Activated naive CD4-positive, alpha-beta T cell treated with anti-CD3 and anti-CD28 coated beads, Interleukin-2, amount 50 U/mL, for 72 hours (primary cell): ENCODE measurements at regions not wholly inside any gene's neighbourhood (a gene's known extent, or its start where the extent isn't known, plus 50 kb on each side); places are given as distances from the start of the nearest gene placed in this dataset.

ENCODE experiments used
- ATAC-seq, 2 donors: fragments of 150-1000 bp; cut with Tn5 transposase; 2 replicates each; pipeline ENCODE4 v1.10.0; 2021; ENCODE audit warnings: mild to moderate bottlenecking in 2 of 2, moderate library complexity in 2 of 2
- DNase-seq, 2 donors: peaks; one replicate each; pipeline ENCODE4 v3.0.0; 2021 to 2022; ENCODE audit warnings: low spot score in 2 of 2
- H3K27ac Mint-ChIP-seq, 2 donors: one replicate each; pipeline ENCODE4 v1.8.0; 2022; ENCODE audit warnings: mild to moderate bottlenecking in 2 of 2, mixed read lengths in 2 of 2
- H3K36me3 Mint-ChIP-seq, 2 donors: one replicate each; pipeline ENCODE4 v1.8.0; 2022; ENCODE audit warnings: mixed read lengths in 2 of 2
- H3K9me3 Mint-ChIP-seq, 2 donors: one replicate each; pipeline ENCODE4 v1.8.0; 2022; ENCODE audit warnings: mixed read lengths in 2 of 2

DNA sequence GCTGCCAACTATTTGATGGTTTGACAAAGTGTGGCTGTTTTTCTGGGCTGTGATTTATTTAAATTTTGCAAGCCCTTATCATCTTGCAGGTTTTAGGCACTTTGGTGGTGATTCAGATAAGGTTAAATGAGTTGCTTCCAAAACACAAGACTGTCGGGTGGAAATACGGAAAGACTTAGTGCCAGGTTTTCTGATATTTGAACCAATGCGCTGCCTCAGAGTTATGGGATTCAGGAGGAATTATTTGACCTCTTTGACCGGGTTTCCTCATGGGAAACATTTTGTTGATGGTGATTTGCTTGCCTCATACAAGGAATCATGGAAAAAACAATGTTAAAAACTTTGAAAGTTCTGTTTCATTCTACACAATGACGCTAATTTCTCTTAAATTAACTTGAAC, 136.1 kb upstream of the MAP9 start:
- ATAC-seq: no peak
- no peak for DNase-seq
- H3K36me3 Mint-ChIP-seq: no peaks in the 10 kb centered on the region
- no peak overlapping the region for H3K27ac Mint-ChIP-seq
- no peaks in the 10 kb centered on the region for H3K9me3 Mint-ChIP-seq

DNA sequence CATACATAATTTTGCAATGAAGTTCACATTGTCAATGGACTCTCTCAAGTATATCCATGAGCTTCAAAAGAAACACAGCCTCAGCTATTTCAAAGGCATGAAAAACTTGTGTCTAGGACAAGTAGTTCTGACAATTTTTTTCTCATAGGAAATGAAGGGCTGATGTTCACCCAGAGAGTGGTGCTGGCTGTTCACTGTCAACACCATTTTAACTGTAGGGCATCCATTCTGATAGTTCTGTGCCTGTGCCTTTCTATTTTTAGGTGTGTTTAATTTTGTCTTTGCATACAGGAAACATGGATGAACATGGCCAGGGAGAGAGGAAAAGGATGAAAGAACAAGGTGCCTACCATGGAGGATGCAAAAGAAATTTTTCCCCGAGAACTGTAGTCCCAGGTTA, 135.3 kb upstream of the MAP9 start:
- ATAC-seq (no peak), DNase-seq (no peak)
- H3K27ac Mint-ChIP-seq: no peak overlapping the region
- no peaks in the 10 kb centered on the region for H3K9me3 Mint-ChIP-seq
- no peaks in the 10 kb centered on the region for H3K36me3 Mint-ChIP-seq

DNA sequence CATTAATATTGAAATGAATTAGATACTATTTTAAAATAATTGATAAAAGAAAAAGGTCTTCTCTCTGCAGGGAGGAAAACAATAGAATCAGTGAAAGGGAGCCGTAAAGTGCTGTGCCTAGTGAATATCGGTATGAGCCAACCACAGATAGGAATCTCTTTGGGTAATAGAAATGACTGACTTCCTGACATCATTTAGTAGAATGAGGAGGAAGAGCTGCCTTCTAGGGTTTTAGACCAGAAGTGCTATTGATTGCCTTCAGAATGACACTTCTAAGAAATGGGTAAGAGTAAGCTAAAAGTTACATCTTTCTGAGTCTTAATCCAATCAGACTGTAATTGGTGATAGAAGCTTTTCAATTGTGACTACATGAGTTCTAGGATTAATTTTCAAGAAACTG, 134.0 kb upstream of the MAP9 start:
- no peak for ATAC-seq
- H3K27ac Mint-ChIP-seq: no peak overlapping the region

DNA sequence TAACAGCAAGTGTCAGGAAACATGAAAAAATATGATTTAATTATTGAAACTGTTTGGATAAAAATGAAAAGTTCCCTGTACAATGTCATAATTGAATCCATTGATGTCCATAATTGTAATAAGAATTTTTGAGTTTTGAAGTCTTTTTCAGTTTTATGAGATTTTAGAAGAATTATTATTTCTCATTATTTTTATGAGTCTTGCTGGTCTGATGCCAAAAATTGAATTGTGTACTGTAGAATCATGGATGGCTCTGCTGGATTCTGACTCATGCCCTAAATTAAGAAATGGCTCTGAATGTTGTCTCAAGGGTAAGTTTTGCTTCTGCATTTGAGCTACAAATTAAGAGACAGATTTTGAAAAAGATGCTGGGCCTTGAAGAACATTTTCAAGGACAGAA, 132.8 kb upstream of the MAP9 start:
- Mint-ChIP-seq H3K27ac (no peak overlapping the region), H3K9me3 (no peaks in the 10 kb centered on the region), H3K36me3 (no peaks in the 10 kb centered on the region)
- no peak for ATAC-seq
- DNase-seq: no peak

More for the DNA sequence above, 134.0 kb upstream of the MAP9 start:
- H3K36me3 Mint-ChIP-seq: no peaks in the 10 kb centered on the region
- no peak for DNase-seq
- H3K9me3 Mint-ChIP-seq: no peaks in the 10 kb centered on the region

DNA sequence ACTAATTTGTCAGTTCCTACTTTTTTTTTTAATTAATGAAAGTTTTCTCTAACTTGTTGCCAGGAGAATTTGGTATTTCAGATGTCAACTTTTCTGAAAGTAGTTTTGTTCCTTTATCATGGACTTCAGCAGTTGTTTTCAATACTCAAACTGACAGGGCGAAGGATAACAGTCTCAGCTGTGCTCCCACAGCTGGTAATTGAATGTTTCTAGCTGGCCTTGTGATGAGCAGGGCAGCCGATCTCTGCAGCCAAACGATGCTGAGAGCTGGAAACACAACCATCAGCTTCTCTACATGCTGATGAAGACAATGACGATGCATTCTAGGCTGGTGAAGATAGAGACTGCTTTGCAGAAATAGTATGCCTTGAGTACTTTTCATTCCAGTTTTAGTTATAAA, 130.0 kb upstream of the MAP9 start:
- Mint-ChIP-seq H3K27ac (no peak overlapping the region), H3K9me3 (no peaks in the 10 kb centered on the region), H3K36me3 (no peaks in the 10 kb centered on the region)
- DNase-seq (no peak), ATAC-seq (no peak)

DNA sequence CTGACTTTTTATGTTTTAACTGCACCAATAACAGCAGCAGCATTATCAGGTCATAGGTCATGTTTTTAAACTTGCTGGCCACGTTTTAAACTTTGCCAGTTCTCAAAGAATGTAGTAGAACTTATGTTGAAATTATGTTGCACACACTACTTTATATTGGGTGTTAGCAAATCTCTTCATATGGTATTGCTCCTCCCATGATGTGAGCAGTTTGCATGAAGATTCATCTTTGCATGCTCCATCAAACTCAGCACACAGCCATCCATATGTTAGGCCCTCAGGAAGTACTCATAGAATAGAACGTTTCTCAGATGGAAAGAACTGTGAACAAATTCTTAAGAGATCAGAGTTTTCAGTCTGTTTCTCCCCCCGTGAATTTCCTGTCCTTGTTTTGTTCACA, 128.6 kb upstream of the MAP9 start:
- H3K36me3 Mint-ChIP-seq: no peaks in the 10 kb centered on the region
- no peak for ATAC-seq
- no peak overlapping the region for H3K27ac Mint-ChIP-seq
- DNase-seq: no peak
- H3K9me3 Mint-ChIP-seq: no peaks in the 10 kb centered on the region

DNA sequence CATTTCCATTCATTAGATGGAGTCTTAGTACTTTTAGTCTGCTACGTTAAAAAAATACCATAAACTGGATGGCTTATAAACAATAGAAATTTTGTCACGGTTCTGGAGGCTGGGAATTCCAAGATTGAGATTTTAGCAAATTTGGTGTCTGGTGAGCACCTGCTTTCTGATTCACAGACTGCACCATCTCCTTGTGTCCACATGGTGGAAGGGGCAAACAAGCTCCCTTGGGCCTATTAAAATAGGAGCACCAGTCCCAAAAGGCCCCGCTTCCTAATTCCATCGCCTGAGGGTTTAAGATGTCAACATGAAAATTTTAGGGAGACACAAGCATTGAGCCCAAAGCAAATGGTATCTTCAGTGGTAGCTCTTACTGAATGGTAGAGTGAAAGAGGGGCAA, 120.5 kb upstream of the MAP9 start:
- DNase-seq (no peak), ATAC-seq (no peak)
- Mint-ChIP-seq H3K27ac (no peak overlapping the region), H3K36me3 (no peaks in the 10 kb centered on the region), H3K9me3 (no peaks in the 10 kb centered on the region)

DNA sequence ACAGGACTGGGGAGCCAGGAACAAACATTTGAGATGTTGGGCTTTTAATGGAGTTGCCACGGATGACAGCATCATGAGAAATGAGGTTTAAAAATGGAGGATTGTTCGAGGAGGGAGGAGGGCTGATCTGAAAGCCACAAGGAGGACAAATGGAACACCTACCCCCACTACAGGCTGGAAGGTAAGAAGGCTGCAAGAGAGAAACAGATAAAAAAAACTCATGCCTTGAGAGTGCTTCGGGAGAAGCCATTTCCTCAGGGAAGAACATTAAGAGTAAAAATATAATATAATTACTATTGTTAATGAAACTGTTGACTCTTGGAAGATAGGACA, 119.5 kb upstream of the MAP9 start:
- Mint-ChIP-seq H3K36me3 (no peaks in the 10 kb centered on the region), H3K27ac (no peak overlapping the region), H3K9me3 (no peaks in the 10 kb centered on the region)
- ATAC-seq (no peak), DNase-seq (no peak)

DNA sequence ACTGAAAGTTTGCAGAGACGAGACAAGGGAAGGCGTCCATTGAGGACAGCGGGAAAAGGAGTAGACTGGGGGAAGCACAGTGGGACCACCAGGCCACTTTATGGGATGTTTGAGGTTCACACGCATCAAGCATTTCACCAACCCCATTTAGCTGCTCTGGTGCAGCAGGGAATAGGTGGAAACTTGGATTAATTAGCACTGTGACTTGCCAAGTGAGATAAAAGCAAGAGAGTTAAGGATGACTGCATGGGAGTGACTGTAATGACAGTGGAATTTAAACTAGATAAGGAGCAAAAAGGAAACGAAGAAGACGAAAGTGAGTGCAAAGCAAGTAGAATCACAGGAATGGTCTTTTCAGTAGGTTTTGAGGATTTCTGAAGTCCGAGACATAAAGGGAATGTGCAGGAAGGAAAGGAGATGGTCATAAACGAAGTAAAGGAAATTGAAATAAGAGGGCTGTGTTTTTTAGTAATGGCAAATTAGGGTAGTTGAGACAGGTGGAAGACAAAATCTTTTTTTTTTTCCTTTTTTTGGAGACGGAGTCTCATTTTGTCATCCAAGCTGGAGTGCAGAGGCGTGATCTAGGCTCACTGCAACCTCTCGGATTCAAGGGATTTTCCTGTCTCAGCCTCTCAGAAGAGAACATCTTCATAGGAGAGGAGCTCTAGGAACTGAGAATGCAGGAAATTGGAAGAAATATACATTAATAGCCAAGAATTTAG, 119.0 kb upstream of the MAP9 start:
- Mint-ChIP-seq H3K36me3 (no peaks in the 10 kb centered on the region), H3K9me3 (no peaks in the 10 kb centered on the region), H3K27ac (no peak overlapping the region)
- DNase-seq (no peak), ATAC-seq (no peak)

DNA sequence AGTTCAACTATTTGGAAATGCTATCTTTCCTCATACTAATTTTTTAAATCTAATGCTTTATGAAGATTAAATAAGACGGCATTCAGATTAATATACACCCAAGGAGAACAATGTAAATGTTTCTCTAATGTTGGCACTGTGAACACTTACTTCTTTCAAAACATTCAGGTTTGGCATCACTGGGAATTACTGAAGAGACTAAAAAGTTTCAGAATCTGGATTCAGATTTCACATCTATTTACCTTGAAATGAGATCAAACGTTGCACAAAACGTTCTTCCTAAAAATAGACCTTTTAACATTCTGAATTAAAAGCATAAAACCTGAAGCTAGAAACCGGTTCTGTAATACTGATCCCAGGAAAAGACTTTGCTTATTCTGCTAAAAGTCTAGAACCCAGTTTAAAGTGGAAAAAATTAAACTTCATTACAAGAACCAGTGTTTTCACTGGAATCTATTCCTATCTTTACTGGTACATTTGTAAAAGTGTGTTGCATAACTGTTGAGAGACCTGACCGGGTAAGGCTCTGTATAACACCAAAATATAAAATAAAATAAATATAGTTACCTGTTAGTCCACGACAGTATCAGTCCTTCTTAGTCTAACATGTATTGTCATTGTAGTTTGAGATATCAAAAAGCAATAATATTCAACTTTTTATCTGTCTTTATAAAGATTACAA, 117.4 kb upstream of the MAP9 start:
- Mint-ChIP-seq H3K9me3 (no peaks in the 10 kb centered on the region), H3K27ac (no peak overlapping the region), H3K36me3 (no peaks in the 10 kb centered on the region)
- ATAC-seq (no peak), DNase-seq (no peak)

DNA sequence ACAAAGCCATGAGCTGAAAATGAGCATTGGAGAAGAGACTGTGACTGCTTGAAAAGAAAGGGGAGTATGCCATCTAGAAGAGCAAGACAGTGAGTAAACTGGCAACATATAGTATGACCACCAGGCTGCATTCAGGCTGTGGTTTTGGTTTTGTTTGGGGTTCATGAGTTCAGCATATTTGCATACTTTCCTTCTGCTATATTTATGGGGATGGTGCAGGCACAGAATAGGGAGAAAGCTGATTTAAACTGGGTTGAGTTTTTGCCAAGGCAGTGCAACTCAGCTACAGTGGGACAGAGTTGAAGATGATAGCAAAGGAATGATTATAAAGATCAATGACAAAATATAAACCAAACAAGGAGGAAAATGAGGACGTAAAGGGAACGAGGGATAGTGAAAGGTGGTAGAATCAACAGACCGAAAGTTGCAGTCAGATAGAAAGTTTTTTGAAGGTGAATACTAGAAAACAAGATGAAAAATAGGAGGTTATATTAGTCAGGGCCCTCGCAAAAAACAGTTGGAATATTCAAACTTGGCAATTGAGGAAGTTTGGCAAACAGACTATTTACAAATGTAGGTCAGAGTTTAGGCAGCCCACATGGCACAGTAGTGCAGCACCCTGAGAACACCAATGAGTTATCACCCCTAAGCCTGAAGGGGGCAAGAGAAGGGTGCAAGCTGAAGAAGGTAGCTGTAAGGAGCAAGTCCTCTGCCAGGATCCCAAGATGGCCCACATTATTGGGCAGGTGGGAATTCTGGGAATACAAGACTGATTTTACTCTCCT, 114.8 kb upstream of the MAP9 start:
- Mint-ChIP-seq H3K27ac (no peak overlapping the region), H3K9me3 (no peaks in the 10 kb centered on the region), H3K36me3 (no peaks in the 10 kb centered on the region)
- DNase-seq: no peak
- ATAC-seq: no peak

DNA sequence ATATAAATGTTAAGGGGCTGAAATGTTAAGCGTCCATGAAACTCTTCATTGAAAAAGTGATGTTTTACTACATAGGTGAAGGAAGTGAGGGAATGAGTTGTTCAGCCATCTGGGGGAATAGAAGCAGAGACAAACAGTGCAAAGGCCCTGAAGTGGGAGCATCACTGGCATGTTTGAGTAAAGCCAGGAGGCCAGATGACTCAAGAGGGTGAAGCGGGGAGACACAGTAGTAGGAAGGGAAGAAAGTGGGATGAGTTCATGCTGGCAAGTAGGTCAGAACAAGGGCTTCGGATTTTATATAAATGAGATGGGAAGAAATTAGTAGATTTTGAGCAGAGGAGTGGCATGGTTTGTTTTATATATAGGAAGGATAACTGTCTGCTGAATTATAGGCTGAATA, 112.5 kb upstream of the MAP9 start:
- H3K36me3 Mint-ChIP-seq: no peaks in the 10 kb centered on the region
- H3K9me3 Mint-ChIP-seq: no peaks in the 10 kb centered on the region
- DNase-seq: no peak
- H3K27ac Mint-ChIP-seq: no peak overlapping the region
- no peak for ATAC-seq

DNA sequence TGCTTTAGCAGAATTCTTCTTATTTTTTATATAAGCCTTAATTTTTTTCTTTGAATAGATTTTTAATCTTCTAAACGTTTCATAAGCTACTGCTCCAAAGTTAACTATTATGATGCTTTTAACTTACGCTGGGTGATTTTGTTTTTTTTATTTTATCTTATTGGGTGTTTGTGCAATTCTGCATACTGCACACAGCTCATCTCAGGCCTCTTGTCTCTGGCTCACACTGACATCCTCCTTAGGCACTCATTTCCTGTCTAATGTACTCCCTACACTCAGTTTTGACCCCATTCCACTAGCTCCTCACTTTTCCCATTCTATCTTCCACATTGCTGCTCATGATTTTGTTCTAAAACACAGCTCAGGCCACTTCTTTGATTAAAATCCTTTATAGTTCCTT, 111.9 kb upstream of the MAP9 start:
- Mint-ChIP-seq H3K36me3 (no peaks in the 10 kb centered on the region), H3K9me3 (no peaks in the 10 kb centered on the region), H3K27ac (no peak overlapping the region)
- no peak for ATAC-seq
- DNase-seq: no peak

DNA sequence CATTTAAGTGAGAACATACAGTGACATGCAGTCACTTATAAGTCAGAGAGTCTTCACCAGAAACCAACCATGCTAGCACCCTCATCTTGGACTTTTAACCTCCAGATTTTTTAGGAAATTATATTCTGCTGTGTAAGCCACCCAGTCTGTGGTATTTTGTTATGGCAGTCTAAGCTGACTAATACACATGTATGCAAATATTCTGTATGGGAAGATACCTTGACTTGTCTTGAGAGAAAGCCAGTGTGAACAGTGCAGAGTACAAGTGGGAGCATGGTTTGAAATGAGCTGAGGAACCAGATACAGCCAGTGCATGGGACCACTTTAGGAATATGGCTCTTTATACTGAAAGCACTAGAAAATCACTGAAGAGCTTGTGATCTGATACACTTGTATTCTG, 110.4 kb upstream of the MAP9 start:
- DNase-seq (no peak), ATAC-seq (no peak)
- Mint-ChIP-seq H3K27ac (no peak overlapping the region), H3K9me3 (no peaks in the 10 kb centered on the region), H3K36me3 (no peaks in the 10 kb centered on the region)

DNA sequence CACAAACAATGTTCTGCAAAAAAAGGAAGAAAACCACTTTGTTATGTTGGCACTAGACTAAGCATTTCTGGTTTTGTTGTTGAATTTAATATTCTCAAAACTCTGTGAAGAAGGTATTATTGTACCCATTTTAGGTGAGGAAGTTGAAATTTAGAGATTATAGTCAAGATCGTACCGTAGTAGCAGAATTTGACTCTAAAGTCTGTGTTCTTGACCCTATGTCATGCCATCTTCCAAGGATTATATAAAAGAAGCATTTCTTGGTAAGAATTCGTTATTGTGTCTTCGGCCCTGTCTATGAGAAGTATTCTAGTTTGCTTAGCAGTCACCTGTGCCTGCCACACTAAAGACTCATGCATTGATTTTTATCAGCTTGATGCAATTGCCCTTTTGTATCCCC, 104.4 kb upstream of the MAP9 start:
- H3K9me3 Mint-ChIP-seq: no peaks in the 10 kb centered on the region
- no peak overlapping the region for H3K27ac Mint-ChIP-seq
- H3K36me3 Mint-ChIP-seq: no peaks in the 10 kb centered on the region
- ATAC-seq (no peak), DNase-seq (no peak)

DNA sequence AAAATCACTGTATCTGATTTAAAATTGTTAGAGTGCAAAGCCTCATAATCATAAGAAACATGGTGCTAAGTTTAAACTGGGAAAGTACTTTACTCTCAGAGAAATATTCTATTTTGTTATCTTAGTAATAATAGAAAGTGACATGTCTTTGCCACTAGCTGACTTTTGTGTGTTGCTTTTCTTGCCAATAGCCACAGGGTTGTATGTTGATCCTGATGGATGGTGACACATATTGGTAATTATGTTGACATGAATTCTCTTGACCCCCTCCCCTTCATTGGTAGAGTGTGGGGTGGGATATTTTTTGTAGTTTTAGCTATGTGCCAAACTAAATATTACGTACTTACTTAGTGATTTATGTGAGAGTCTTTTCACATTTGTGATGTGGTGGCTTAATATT, 103.1 kb upstream of the MAP9 start:
- Mint-ChIP-seq H3K27ac (no peak overlapping the region), H3K9me3 (no peaks in the 10 kb centered on the region), H3K36me3 (no peaks in the 10 kb centered on the region)
- ATAC-seq: no peak
- no peak for DNase-seq

DNA sequence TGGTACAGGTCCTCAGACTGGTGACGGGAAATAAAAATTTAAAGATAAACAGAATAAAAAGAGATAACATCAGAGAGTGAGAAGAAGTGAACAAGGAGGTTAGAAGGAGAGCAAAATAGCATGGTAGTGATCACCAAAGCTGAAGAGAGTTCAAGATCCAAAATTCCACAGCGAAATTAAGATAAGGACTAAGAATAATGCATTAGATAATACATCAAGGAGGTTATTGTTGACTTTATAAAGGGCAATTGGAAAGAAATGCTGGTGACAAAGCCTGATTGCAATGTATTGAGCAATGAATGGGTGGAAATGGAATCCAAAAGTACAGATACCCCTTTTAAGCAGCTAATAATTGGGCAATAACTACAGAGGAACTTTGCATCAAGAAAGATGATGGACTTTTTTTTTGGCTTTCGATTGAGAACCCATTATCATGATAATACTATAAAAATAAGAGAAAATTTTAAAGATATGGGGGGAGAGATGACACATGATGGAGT, 101.6 kb upstream of the MAP9 start:
- H3K36me3 Mint-ChIP-seq: no peaks in the 10 kb centered on the region
- no peak for DNase-seq
- no peak overlapping the region for H3K27ac Mint-ChIP-seq
- ATAC-seq: no peak
- no peaks in the 10 kb centered on the region for H3K9me3 Mint-ChIP-seq

DNA sequence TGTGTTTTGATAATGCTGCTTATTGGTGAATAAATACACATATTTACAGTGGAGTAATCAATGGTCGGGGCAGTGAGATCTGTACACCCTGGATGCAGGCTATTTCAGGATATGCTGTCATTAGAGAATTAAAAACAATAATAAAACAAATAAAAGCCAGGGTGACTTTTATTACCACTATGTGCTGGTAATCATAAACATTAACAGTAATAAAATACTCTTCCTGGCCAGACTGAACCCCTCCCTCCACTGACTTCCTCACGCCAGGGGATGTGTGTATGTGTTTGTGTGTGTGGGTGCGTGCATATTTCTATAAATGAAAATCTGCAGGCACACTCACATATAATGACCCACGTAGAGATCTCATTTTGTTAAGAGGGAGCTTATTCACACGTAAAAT, 98.0 kb upstream of the MAP9 start:
- ATAC-seq: no peak
- H3K27ac Mint-ChIP-seq: no peak overlapping the region
- H3K9me3 Mint-ChIP-seq: no peaks in the 10 kb centered on the region

More for the DNA sequence above, 98.0 kb upstream of the MAP9 start:
- no peaks in the 10 kb centered on the region for H3K36me3 Mint-ChIP-seq
- DNase-seq: no peak
